HUES48 (cell line): ENCODE measurements at regions not wholly inside any gene's neighbourhood (a gene's known extent, or its start where the extent isn't known, plus 50 kb on each side); places are given as distances from the start of the nearest gene placed in this dataset.

Source experiments
- H3K27ac ChIP-seq: one replicate; pipeline ENCODE4 v1.7.0; 2013; ENCODE audit warnings: low read depth, low read length, inconsistent platforms
- H3K27me3 ChIP-seq: 2 replicates; pipeline ENCODE4 v1.6.1; 2013; ENCODE audit warnings: mild to moderate bottlenecking, low read length; ENCODE audit not compliant: control insufficient read depth, insufficient read depth
- H3K36me3 ChIP-seq: 2 replicates; pipeline ENCODE4 v1.6.1; 2013; ENCODE audit warnings: low read length; ENCODE audit not compliant: control insufficient read depth, insufficient read depth
- H3K4me1 ChIP-seq: 2 replicates; pipeline ENCODE4 v1.6.1; 2013; ENCODE audit warnings: mild to moderate bottlenecking, low read length; ENCODE audit not compliant: control insufficient read depth, insufficient read depth
- H3K4me3 ChIP-seq: 2 replicates; pipeline ENCODE4 v1.5.1; 2013; ENCODE audit warnings: mild to moderate bottlenecking, low read depth, low read length
- H3K9ac ChIP-seq: 2 replicates; pipeline ENCODE4 v1.6.1; 2013; ENCODE audit warnings: mild to moderate bottlenecking, low read depth, low read length, moderate library complexity
- H3K9me3 ChIP-seq: 2 replicates; pipeline ENCODE4 v1.6.1; 2013; ENCODE audit warnings: low read length; ENCODE audit not compliant: control insufficient read depth, insufficient read depth

GRCh38 chr11:109305009-109305408 lies 117.0 kb upstream of the C11orf87 start:
- H3K4me3 ChIP-seq, result no peak overlapping the region
- H3K27me3 ChIP-seq, result no peaks in the 10 kb centered on the region
- H3K27ac ChIP-seq, result no peak overlapping the region
- H3K4me1 ChIP-seq, result peaks cover 12% of the 10 kb centered on the region
- no peaks in the 10 kb centered on the region for H3K36me3 ChIP-seq
- no peaks in the 10 kb centered on the region for H3K9me3 ChIP-seq
- no peak overlapping the region for H3K9ac ChIP-seq

GRCh38 chr11:109306322-109306721 lies 115.7 kb upstream of the C11orf87 start:
- H3K9ac ChIP-seq, result no peak overlapping the region
- H3K27me3 ChIP-seq, result no peaks in the 10 kb centered on the region
- H3K9me3 ChIP-seq, result no peaks in the 10 kb centered on the region
- no peaks in the 10 kb centered on the region for H3K36me3 ChIP-seq
- H3K27ac ChIP-seq, result no peak overlapping the region
- peaks cover 12% of the 10 kb centered on the region for H3K4me1 ChIP-seq
- H3K4me3 ChIP-seq, result no peak overlapping the region

- H3K4me3 ChIP-seq, result no peak overlapping the region
- H3K4me1 ChIP-seq, result peaks cover 6% of the 10 kb centered on the region
- H3K27me3 ChIP-seq, result no peaks in the 10 kb centered on the region
- H3K9ac ChIP-seq, result no peak overlapping the region
- no peak overlapping the region for H3K27ac ChIP-seq
- no peaks in the 10 kb centered on the region for H3K36me3 ChIP-seq
- H3K9me3 ChIP-seq, result no peaks in the 10 kb centered on the region
Observed at GRCh38 chr11:109307366-109307765, 114.6 kb upstream of the C11orf87 start.

GRCh38 chr11:109308551-109308950 lies 113.4 kb upstream of the C11orf87 start:
- Histone ChIP-seq H3K9me3 (no peaks in the 10 kb centered on the region), H3K4me3 (no peak overlapping the region), H3K4me1 (no peaks in the 10 kb centered on the region)

GRCh38 chr11:109309153-109309552 lies 112.8 kb upstream of the C11orf87 start:
- Histone ChIP-seq H3K9ac (no peak overlapping the region), H3K9me3 (no peaks in the 10 kb centered on the region), H3K4me1 (no peaks in the 10 kb centered on the region), H3K27me3 (no peaks in the 10 kb centered on the region), H3K27ac (no peak overlapping the region), H3K36me3 (no peaks in the 10 kb centered on the region), H3K4me3 (no peak overlapping the region)

More at GRCh38 chr11:109308551-109308950, 113.4 kb upstream of the C11orf87 start:
- no peaks in the 10 kb centered on the region for H3K27me3 ChIP-seq
- H3K36me3 ChIP-seq, result no peaks in the 10 kb centered on the region
- H3K27ac ChIP-seq, result no peak overlapping the region
- no peak overlapping the region for H3K9ac ChIP-seq

- Histone ChIP-seq H3K27me3 (no peaks in the 10 kb centered on the region), H3K36me3 (no peaks in the 10 kb centered on the region), H3K27ac (no peak overlapping the region), H3K9ac (no peak overlapping the region), H3K9me3 (no peaks in the 10 kb centered on the region), H3K4me1 (no peaks in the 10 kb centered on the region), H3K4me3 (no peak overlapping the region)
Observed at GRCh38 chr11:109317726-109318125, 104.3 kb upstream of the C11orf87 start.

GRCh38 chr11:109320595-109320994 lies 101.4 kb upstream of the C11orf87 start:
- no peak overlapping the region for H3K9ac ChIP-seq

GRCh38 chr11:109326781-109327180 lies 95.2 kb upstream of the C11orf87 start:
- H3K9me3 ChIP-seq, result no peaks in the 10 kb centered on the region
- no peaks in the 10 kb centered on the region for H3K27me3 ChIP-seq
- no peaks in the 10 kb centered on the region for H3K36me3 ChIP-seq
- H3K4me1 ChIP-seq, result no peaks in the 10 kb centered on the region
- H3K4me3 ChIP-seq, result no peak overlapping the region
- H3K9ac ChIP-seq, result no peak overlapping the region
- H3K27ac ChIP-seq, result no peak overlapping the region

More at GRCh38 chr11:109320595-109320994, 101.4 kb upstream of the C11orf87 start:
- Histone ChIP-seq H3K9me3 (no peaks in the 10 kb centered on the region), H3K27me3 (no peaks in the 10 kb centered on the region), H3K27ac (no peak overlapping the region), H3K4me3 (no peak overlapping the region), H3K36me3 (no peaks in the 10 kb centered on the region), H3K4me1 (no peaks in the 10 kb centered on the region)

- Histone ChIP-seq H3K4me3 (no peak overlapping the region), H3K36me3 (no peaks in the 10 kb centered on the region), H3K9ac (no peak overlapping the region), H3K9me3 (no peaks in the 10 kb centered on the region), H3K4me1 (no peaks in the 10 kb centered on the region), H3K27me3 (no peaks in the 10 kb centered on the region), H3K27ac (no peak overlapping the region)
Observed at GRCh38 chr11:109329716-109330115, 92.3 kb upstream of the C11orf87 start.

- no peak overlapping the region for H3K4me3 ChIP-seq
- no peak overlapping the region for H3K9ac ChIP-seq
- no peaks in the 10 kb centered on the region for H3K27me3 ChIP-seq
- H3K4me1 ChIP-seq, result no peaks in the 10 kb centered on the region
- no peaks in the 10 kb centered on the region for H3K9me3 ChIP-seq
- no peak overlapping the region for H3K27ac ChIP-seq
- no peaks in the 10 kb centered on the region for H3K36me3 ChIP-seq
Observed at GRCh38 chr11:109338131-109338530, 83.9 kb upstream of the C11orf87 start.

GRCh38 chr11:109342261-109342660 lies 79.7 kb upstream of the C11orf87 start:
- Histone ChIP-seq H3K27me3 (no peaks in the 10 kb centered on the region), H3K4me1 (no peaks in the 10 kb centered on the region), H3K9me3 (no peaks in the 10 kb centered on the region), H3K27ac (no peak overlapping the region), H3K9ac (no peak overlapping the region), H3K36me3 (no peaks in the 10 kb centered on the region), H3K4me3 (no peak overlapping the region)

GRCh38 chr11:109343242-109343641 lies 78.7 kb upstream of the C11orf87 start:
- no peaks in the 10 kb centered on the region for H3K36me3 ChIP-seq
- H3K27ac ChIP-seq, result no peak overlapping the region
- no peaks in the 10 kb centered on the region for H3K9me3 ChIP-seq

More at GRCh38 chr11:109343242-109343641, 78.7 kb upstream of the C11orf87 start:
- Histone ChIP-seq H3K4me1 (no peaks in the 10 kb centered on the region), H3K27me3 (no peaks in the 10 kb centered on the region), H3K4me3 (no peak overlapping the region), H3K9ac (no peak overlapping the region)
